Coronary artery (tissue), 2 donors: ENCODE measurements at regions not wholly inside any gene's neighbourhood (a gene's known extent, or its start where the extent isn't known, plus 50 kb on each side); places are given as distances from the start of the nearest gene placed in this dataset.
"Not testable (repeated sequence)": the region's sequence is repeated elsewhere in the genome, so short reads cannot be mapped to it uniquely, and the experiment has no call there.

Source experiments
- DNase-seq: peaks from one replicate; pipeline ENCODE4 v3.0.0-alpha.2; 2017; ENCODE audit warnings: low spot score
- H3K27ac ChIP-seq, 2 donors: fragments of 200-600 bp; sonication (generic); one replicate each; pipeline ENCODE4 v1.5.1; 2016 to 2019
- H3K4me3 ChIP-seq: fragments of 200-600 bp; sonication (generic); 2 replicates; pipeline ENCODE4 v1.5.1; 2016; ENCODE audit warnings: mild to moderate bottlenecking, moderate library complexity
- TF ChIP-seq, protein P1 (sequence below): fragments of 200-600 bp; sonication (generic); IDR thresholded peaks from one replicate; pipeline ENCODE4 v1.5.1; 2019; ENCODE audit warnings: antibody characterized with exemption

- DNase-seq, result no peak
These were observed 377.0 kb upstream of the RIOK2 start for GRCh38 chr5:97559827-97560598.

GRCh38 chr5:97560599-97560993, 377.5 kb upstream of the RIOK2 start:
- TF ChIP-seq, protein P1, sequence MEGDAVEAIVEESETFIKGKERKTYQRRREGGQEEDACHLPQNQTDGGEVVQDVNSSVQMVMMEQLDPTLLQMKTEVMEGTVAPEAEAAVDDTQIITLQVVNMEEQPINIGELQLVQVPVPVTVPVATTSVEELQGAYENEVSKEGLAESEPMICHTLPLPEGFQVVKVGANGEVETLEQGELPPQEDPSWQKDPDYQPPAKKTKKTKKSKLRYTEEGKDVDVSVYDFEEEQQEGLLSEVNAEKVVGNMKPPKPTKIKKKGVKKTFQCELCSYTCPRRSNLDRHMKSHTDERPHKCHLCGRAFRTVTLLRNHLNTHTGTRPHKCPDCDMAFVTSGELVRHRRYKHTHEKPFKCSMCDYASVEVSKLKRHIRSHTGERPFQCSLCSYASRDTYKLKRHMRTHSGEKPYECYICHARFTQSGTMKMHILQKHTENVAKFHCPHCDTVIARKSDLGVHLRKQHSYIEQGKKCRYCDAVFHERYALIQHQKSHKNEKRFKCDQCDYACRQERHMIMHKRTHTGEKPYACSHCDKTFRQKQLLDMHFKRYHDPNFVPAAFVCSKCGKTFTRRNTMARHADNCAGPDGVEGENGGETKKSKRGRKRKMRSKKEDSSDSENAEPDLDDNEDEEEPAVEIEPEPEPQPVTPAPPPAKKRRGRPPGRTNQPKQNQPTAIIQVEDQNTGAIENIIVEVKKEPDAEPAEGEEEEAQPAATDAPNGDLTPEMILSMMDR, result no peak
- no peak for DNase-seq
- H3K27ac ChIP-seq, result no peak overlapping the region
- no peak overlapping the region for H3K4me3 ChIP-seq

More at GRCh38 chr5:97559827-97560598, 377.0 kb upstream of the RIOK2 start:
- Histone ChIP-seq H3K4me3 (no peak overlapping the region), H3K27ac (no peak overlapping the region)
- TF ChIP-seq, protein P1, result no peak

DNA sequence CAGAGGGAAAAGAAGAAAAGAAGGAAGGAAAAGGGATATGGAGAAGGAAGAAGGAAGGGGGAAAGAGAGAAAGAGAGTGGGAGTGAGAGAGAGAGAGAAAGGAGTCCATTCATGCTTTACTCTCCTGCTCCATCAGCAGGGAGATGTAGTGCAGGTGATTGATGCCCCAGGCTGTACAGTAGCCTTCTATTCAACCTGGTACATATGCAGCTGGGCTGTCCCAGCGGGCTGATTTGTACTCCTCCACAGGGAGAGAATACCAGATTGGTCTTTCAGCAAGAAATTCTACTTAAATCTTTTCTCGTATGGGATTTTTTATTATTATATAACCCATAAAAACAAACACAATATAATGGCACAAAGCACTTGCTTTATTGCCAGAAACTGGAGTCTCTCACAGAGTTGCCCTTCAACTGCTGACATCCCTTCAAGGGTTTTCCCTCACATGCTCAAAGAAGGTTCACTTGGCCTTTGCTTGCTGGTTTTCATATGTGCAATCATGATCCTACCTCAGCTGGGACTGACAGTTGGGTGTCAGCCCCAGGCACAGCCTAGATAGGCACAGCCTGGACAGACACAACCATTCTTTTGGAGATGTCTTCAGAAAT, 380.1 kb upstream of the RIOK2 start:
- Histone ChIP-seq H3K4me3 (no peak overlapping the region), H3K27ac (no peak overlapping the region)
- TF ChIP-seq, protein P1, result no peak
- no peak for DNase-seq

DNA sequence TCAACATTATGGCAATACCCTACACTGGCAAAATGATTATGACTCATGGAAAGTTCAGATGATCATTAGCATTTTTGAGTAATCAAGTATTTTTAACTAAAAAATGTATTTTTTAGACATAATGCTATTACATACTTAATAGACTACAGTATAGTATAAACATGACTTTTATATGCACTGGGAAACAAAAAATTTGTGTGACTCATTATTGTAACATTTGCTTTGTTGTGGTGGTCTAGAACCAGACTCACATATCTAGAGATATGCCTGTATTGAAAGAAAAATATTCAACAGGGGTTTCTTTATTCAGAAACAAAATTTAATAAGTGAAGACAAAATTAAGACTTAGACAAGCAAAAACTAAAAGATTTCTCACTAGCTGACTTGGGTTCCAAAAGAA, 385.3 kb upstream of the RIOK2 start:
- TF ChIP-seq, protein P1, result no peak
- no peak overlapping the region for H3K27ac ChIP-seq
- H3K4me3 ChIP-seq, result no peak overlapping the region
- DNase-seq, result no peak

- DNase-seq, result no peak
- TF ChIP-seq, protein P1, result no peak
- Histone ChIP-seq H3K27ac (no peak overlapping the region), H3K4me3 (no peak overlapping the region)
These were observed 387.2 kb upstream of the RIOK2 start for GRCh38 chr5:97570242-97570641.

DNA sequence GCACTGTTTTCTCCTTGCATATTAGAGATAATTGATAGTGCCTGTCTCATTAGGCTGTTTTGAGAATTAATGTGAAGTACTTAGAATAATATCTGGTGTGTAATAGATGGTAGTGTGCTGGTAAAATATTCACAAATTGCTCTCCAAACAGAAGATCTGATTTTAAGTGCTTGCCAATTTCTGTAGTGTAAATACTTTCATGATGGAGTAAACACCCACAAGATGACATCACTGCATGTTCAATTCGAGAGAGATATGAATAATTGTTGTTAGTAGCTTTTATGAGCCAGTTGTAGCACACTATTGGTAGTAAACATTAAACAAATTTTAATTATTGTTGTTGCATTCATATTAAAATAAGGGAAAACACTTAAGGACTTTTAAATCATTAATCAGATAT, 392.3 kb upstream of the RIOK2 start:
- TF ChIP-seq, protein P1, result no peak
- no peak for DNase-seq
- Histone ChIP-seq H3K27ac (no peak overlapping the region), H3K4me3 (no peak overlapping the region)

DNA sequence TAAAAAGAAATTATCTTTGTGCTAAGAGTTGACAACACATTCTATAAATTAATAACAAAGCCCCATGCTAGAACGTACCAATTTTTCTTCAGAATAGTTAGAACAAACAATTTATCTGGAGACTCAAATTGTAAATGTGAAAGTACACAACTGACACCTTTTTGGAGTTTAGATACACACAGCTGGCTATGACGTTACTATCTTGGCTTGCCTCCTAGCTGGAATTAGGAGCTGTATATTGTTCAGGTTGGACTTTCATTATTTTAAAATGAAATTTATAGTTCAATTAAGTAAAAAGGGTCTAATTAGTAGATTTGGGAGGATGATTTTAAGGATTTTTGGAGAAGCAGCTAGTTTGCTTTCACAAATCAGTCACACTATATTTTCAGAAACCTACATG, 393.9 kb upstream of the RIOK2 start:
- DNase-seq, result no peak
- Histone ChIP-seq H3K4me3 (no peak overlapping the region), H3K27ac (no peak overlapping the region)
- TF ChIP-seq, protein P1, result no peak

DNA sequence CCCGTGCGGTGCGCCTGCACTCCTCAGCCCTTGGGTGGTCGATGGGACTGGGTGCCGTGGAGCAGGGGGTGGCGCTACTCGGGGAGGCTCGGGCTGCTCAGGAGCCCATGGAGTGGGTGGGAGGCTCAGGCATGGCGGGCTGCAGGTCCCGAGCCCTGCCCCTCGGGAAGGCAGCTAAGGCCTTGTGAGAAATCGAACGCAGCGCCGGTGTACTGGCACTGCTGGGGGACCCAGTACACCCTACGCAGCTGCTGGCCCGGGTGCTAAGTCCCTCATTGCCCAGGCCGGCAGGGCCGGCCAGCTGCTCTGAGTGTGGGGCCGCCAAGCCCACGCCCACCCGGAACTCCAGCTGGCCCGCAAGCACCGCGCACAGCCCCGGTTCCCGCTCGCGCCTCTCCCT, 396.9 kb upstream of the RIOK2 start:
- DNase-seq, H3K27ac ChIP-seq, H3K4me3 ChIP-seq: not testable (repeated sequence)
